ENCODE measurements at regions not wholly inside any gene's neighbourhood (a gene's known extent, or its start where the extent isn't known, plus 50 kb on each side); places are given as distances from the start of the nearest gene placed in this dataset.

- FAIRE-seq (no peak), DNase-seq (ENCODE audit: low read depth, low spot score) (no peak)
- Histone ChIP-seq H3K4me1 (ENCODE audit: control insufficient read depth, extremely low read depth, insufficient read depth, low read length) (no peaks in the 10 kb centered on the region), H3K27me3 (ENCODE audit: control insufficient read depth, extremely low read depth, insufficient read depth, low read length) (no peaks in the 10 kb centered on the region), H3K9me3 (ENCODE audit: control insufficient read depth, low read depth, low read length) (no peaks in the 10 kb centered on the region), H3K4me2 (ENCODE audit: control insufficient read depth, extremely low read depth, insufficient read depth, low read depth, low read length) (no peak overlapping the region), H3K27ac (ENCODE audit: control insufficient read depth, insufficient read depth, low read length) (no peak overlapping the region), H3K9ac (ENCODE audit: control insufficient read depth, extremely low read depth, insufficient read depth, low read length) (no peak overlapping the region), H3K36me3 (ENCODE audit: control insufficient read depth in 2 of 2, extremely low read depth in 1 of 2, insufficient read depth in 2 of 2, low read length in 2 of 2) (peaks cover 4 to 27% of the 10 kb centered on the region in 2 experiments), H3K4me3 (ENCODE audit: control insufficient read depth in 2 of 3, extremely low read depth in 1 of 3, insufficient read depth in 2 of 3, low read depth in 1 of 3, low read length in 3 of 3) (no peak overlapping the region), H3K9me1 (ENCODE audit: control insufficient read depth, extremely low read depth, insufficient read depth, low read length) (no peaks in the 10 kb centered on the region), H4K20me1 (ENCODE audit: control insufficient read depth, extremely low read depth, insufficient read depth, low read length) (no peaks in the 10 kb centered on the region), H2AFZ (ENCODE audit: control insufficient read depth, low read length) (no peak overlapping the region), H3K79me2 (ENCODE audit: control insufficient read depth, insufficient read depth, low read length) (no peaks in the 10 kb centered on the region)
- TF ChIP-seq EZH2 (IDR thresholded peaks at IDR 0.05; ENCODE audit: low read length) (no peak), CTCF (optimal IDR thresholded peaks at IDR 0.05 in 1 of 3, IDR thresholded peaks at IDR 0.05 in 1 of 3, conservative IDR thresholded peaks at IDR 0.05 in 1 of 3; ENCODE audit: extremely low read depth in 1 of 3, insufficient read depth in 2 of 3, low read length in 3 of 3) (no peak)
- dilution Hi-C loops (cut with MboI; ENCODE audit: extremely low pct_ligation_motif_present, low sequenced_read_pairs): no loop called here
Observed at GRCh38 chr5:168151041-168151440, 140.4 kb upstream of the WWC1 start.

- no peaks in the 10 kb centered on the region for H3K27me3 ChIP-seq (ENCODE audit: control insufficient read depth, extremely low read depth, insufficient read depth, low read length)
- dilution Hi-C loops (cut with MboI; ENCODE audit: extremely low pct_ligation_motif_present, low sequenced_read_pairs): no loop called here
- H3K4me3 ChIP-seq (ENCODE audit: control insufficient read depth in 2 of 3, extremely low read depth in 1 of 3, insufficient read depth in 2 of 3, low read depth in 1 of 3, low read length in 3 of 3): no peak overlapping the region
- no peaks in the 10 kb centered on the region for H4K20me1 ChIP-seq (ENCODE audit: control insufficient read depth, extremely low read depth, insufficient read depth, low read length)
- no peak overlapping the region for H3K9ac ChIP-seq (ENCODE audit: control insufficient read depth, extremely low read depth, insufficient read depth, low read length)
- peaks cover 4 to 25% of the 10 kb centered on the region in 2 experiments for H3K36me3 ChIP-seq (ENCODE audit: control insufficient read depth in 2 of 2, extremely low read depth in 1 of 2, insufficient read depth in 2 of 2, low read length in 2 of 2)
- no peak overlapping the region for H3K27ac ChIP-seq (ENCODE audit: control insufficient read depth, insufficient read depth, low read length)
- H3K9me3 ChIP-seq (ENCODE audit: control insufficient read depth, low read depth, low read length): no peaks in the 10 kb centered on the region
- DNase-seq (ENCODE audit: low read depth, low spot score) (no peak), FAIRE-seq (no peak)
- H3K79me2 ChIP-seq (ENCODE audit: control insufficient read depth, insufficient read depth, low read length): no peaks in the 10 kb centered on the region
- no peak overlapping the region for H3K4me2 ChIP-seq (ENCODE audit: control insufficient read depth, extremely low read depth, insufficient read depth, low read depth, low read length)
- no peak for TF ChIP-seq CTCF (optimal IDR thresholded peaks at IDR 0.05 in 1 of 3, IDR thresholded peaks at IDR 0.05 in 1 of 3, conservative IDR thresholded peaks at IDR 0.05 in 1 of 3; ENCODE audit: extremely low read depth in 1 of 3, insufficient read depth in 2 of 3, low read length in 3 of 3)
- TF ChIP-seq EZH2 (IDR thresholded peaks at IDR 0.05; ENCODE audit: low read length): no peak
- no peaks in the 10 kb centered on the region for H3K9me1 ChIP-seq (ENCODE audit: control insufficient read depth, extremely low read depth, insufficient read depth, low read length)
- H3K4me1 ChIP-seq (ENCODE audit: control insufficient read depth, extremely low read depth, insufficient read depth, low read length): no peaks in the 10 kb centered on the region
- no peak overlapping the region for H2AFZ ChIP-seq (ENCODE audit: control insufficient read depth, low read length)
Observed at GRCh38 chr5:168152660-168153059, 138.8 kb upstream of the WWC1 start.

Measured in keratinocyte (primary cell).